Ovary (tissue), 7 donors: ENCODE measurements at regions not wholly inside any gene's neighbourhood (a gene's known extent, or its start where the extent isn't known, plus 50 kb on each side); places are given as distances from the start of the nearest gene placed in this dataset.

Experiments used
- DNase-seq, 5 donors: peaks; one replicate each; pipeline ENCODE4 v3.0.0-alpha.2; 2019 to 2020
- H3K27ac ChIP-seq, 2 donors: fragments of 200-600 bp; one replicate each; pipeline versions ENCODE4 v1.5.1 to v1.8.0; 2019 to 2022
- H3K27me3 ChIP-seq: fragments of 200-600 bp; one replicate; pipeline ENCODE4 v1.8.0; 2022
- H3K36me3 ChIP-seq: fragments of 200-600 bp; sonication (generic); one replicate; pipeline ENCODE4 v1.5.1; 2019
- H3K4me1 ChIP-seq: one replicate; pipeline ENCODE4 v1.8.1; 2013; ENCODE audit warnings: mild to moderate bottlenecking, moderate library complexity; ENCODE audit not compliant: insufficient read depth
- H3K4me3 ChIP-seq: fragments of 200-600 bp; sonication (generic); one replicate; pipeline ENCODE4 v1.5.1; 2017
- H3K9me3 ChIP-seq, 2 donors: fragments of 200-600 bp in 1 of 2; sonication (generic) in 1 of 2; one replicate each; pipeline versions ENCODE4 v1.5.1 to v1.8.1; 2013 to 2019; ENCODE audit warnings: mild to moderate bottlenecking in 1 of 2, moderate library complexity in 1 of 2
- EP300 ChIP-seq: sonication (generic); formaldehyde crosslinking; IDR thresholded peaks from one replicate; pipeline ENCODE4 v1.6.1; 2017; ENCODE audit warnings: antibody characterized with exemption
- POLR2A ChIP-seq: fragments of 450-650 bp; IDR thresholded peaks from one replicate; pipeline ENCODE4 v1.6.1; 2017; ENCODE audit warnings: antibody characterized with exemption, mild to moderate bottlenecking, moderate library complexity
- WGBS, 3 donors: extraction: QIAGEN DNeasy Blood & Tissue Kit in 1 of 3; methylation state at CpG; one replicate each; pipeline versions ENCODE4 v1.1.5 to v1.1.7; 2013 to 2017; 5-methylcytosine and 5-hydroxymethylcytosine counted together
- intact Hi-C, 4 donors: fragments of 100-400 bp; cut with DNase I; formaldehyde crosslinking; loops; one replicate each; pipeline versions ENCODE4 v1.11.0 to v1.15.1; 2022 to 2023
- TF ChIP-seq, protein P1 (sequence below), 3 donors: fragments of 450-650 bp in 2 of 3; fragments of 200-600 bp in 1 of 3; IDR thresholded peaks; one replicate each; pipeline versions ENCODE4 v1.5.1 to v1.8.0; 2016 to 2022; ENCODE audit warnings: antibody characterized with exemption in 3 of 3, mild to moderate bottlenecking in 1 of 3
- donor health status: DM: no; HTN: no; CAD: no; lungs with moderate emphysema.
- donor health status: DM: no; HTN: no; CAD: no.
- donor health status: Bipolar disorder and iron deficiency.
- donor health status: DM: no; HTN: no; CAD: no.
- donor health status: DM: yes; HTN: yes; CAD: no.

DNA sequence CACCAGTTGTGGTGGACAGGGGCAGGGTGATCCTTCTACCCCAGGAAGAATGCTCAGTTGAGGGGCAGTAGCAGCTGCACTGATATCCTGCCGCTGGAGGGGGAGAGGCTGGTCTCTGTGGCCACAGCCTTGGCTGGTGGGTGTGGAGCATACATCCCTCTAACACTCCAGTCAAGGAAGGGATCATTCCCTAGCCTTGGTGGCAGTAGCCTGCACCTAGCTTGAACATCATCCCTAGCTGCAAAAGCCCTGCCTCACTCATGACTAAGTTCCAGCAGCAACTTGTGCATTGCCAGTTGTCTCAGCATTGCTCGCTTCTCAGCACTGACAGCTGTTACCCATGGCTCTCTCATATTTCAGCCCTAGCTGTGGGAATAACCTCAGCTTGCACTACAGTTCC, 688.9 kb upstream of the POT1 start:
- no peak for DNase-seq
- Histone ChIP-seq H3K4me1 (no peaks in the 10 kb centered on the region), H3K9me3 (no peaks in the 10 kb centered on the region), H3K27ac (no peak overlapping the region), H3K36me3 (no peaks in the 10 kb centered on the region), H3K4me3 (no peak overlapping the region), H3K27me3 (no peaks in the 10 kb centered on the region)
- TF ChIP-seq POLR2A, result no peak
- TF ChIP-seq EP300, result no peak
- TF ChIP-seq, protein P1, sequence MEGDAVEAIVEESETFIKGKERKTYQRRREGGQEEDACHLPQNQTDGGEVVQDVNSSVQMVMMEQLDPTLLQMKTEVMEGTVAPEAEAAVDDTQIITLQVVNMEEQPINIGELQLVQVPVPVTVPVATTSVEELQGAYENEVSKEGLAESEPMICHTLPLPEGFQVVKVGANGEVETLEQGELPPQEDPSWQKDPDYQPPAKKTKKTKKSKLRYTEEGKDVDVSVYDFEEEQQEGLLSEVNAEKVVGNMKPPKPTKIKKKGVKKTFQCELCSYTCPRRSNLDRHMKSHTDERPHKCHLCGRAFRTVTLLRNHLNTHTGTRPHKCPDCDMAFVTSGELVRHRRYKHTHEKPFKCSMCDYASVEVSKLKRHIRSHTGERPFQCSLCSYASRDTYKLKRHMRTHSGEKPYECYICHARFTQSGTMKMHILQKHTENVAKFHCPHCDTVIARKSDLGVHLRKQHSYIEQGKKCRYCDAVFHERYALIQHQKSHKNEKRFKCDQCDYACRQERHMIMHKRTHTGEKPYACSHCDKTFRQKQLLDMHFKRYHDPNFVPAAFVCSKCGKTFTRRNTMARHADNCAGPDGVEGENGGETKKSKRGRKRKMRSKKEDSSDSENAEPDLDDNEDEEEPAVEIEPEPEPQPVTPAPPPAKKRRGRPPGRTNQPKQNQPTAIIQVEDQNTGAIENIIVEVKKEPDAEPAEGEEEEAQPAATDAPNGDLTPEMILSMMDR (IDR thresholded peaks at IDR 0.05), result no peak
- intact Hi-C loops, result loop anchor here in 1 of 4 donors (10.0 kb wide), 1 partner anchor 64 kb away; no protein-coding TSS in a partner anchor
- 80 to 93% (median 83%) methylated on average over 1 to 2 of the region's 2 CpGs for whole genome bisulfite sequencing, 3 donors

DNA sequence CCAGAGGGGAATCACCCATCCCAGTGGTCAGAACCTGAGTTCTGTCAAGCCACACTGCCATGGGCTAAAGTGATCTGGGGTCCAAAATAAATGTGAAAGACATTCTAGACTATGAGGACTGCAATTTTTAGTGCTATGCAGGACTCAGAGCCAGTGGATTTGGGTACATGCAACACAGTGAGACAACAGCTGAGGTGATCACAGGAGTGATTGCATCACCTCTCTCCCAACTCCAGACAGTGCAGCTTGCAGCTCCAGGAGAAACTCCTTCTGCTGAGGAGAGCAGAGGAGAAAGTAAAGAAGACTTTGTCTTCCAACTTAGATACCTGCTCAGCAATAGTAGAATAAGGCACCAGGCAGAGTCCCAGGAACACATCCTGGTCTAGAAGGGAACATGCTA, 682.0 kb upstream of the POT1 start:
- Histone ChIP-seq H3K4me3 (no peak overlapping the region), H3K36me3 (no peaks in the 10 kb centered on the region), H3K27me3 (no peaks in the 10 kb centered on the region), H3K9me3 (no peaks in the 10 kb centered on the region), H3K27ac (no peak overlapping the region), H3K4me1 (no peaks in the 10 kb centered on the region)
- intact Hi-C loops, result loop anchor here in 1 of 4 donors (10.0 kb wide), 1 partner anchor 57 kb away; no protein-coding TSS in a partner anchor
- TF ChIP-seq POLR2A (no peak), EP300 (no peak)
- TF ChIP-seq, protein P1 (IDR thresholded peaks at IDR 0.05), result no peak
- DNase-seq, result no peak

DNA sequence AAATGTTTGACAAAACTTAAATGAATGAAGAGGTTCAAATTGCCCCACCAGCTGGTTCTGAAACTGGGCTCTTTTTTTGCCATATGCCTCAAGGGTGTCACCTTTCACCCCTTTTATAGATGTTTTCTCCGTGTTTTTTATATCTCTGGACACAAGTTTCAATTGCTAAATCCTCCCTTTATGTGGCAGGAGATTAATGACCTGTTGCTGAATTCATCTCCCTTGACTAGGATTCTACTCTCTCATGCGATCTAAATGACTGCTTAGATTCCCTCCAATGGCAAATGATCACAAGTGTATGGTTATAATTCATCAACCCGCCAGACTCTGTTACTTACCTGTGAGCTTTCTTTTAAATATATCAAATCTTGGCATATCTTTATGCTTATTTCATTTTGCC, 677.0 kb upstream of the POT1 start:
- H3K4me1 ChIP-seq, result no peaks in the 10 kb centered on the region
- 43 to 54% (median 46%) methylated on average over 3 of the region's 3 CpGs for WGBS, 3 donors

DNA sequence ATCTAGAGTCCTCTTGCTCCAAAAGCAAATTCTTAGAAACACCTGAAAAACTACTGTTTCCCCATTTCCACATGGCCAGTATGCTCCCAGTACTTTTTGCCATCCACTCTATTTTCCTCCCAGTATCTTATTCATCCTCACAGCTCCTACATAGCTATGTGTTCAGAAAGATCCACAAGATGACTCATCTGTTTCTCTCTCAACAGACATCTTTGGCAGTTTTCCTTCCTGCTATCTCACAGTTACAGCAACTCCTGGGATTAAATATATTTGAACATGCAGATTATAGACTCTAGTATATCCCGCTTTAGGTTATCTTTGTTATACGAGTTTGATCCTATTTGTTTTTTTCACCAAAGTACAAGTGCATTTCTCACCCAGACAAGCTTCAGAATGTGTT, 675.6 kb upstream of the POT1 start:
- no peak overlapping the region for H3K4me3 ChIP-seq
- DNase-seq, result no peak
- H3K9me3 ChIP-seq, result no peaks in the 10 kb centered on the region
- H3K27me3 ChIP-seq, result no peaks in the 10 kb centered on the region
- no peaks in the 10 kb centered on the region for H3K4me1 ChIP-seq
- WGBS, 3 donors, result 37 to 64% (median 38%) methylated on average over 2 of the region's 2 CpGs
- TF ChIP-seq EP300, result no peak
- no peak for TF ChIP-seq POLR2A
- TF ChIP-seq, protein P1 (IDR thresholded peaks at IDR 0.05), result no peak
- intact Hi-C loops, result no loop called here
- H3K36me3 ChIP-seq, result no peaks in the 10 kb centered on the region
- H3K27ac ChIP-seq, result no peak overlapping the region

More for the DNA sequence above, 677.0 kb upstream of the POT1 start:
- Histone ChIP-seq H3K9me3 (no peaks in the 10 kb centered on the region), H3K27me3 (no peaks in the 10 kb centered on the region), H3K4me3 (no peak overlapping the region), H3K36me3 (no peaks in the 10 kb centered on the region), H3K27ac (no peak overlapping the region)
- intact Hi-C loops, result no loop called here
- TF ChIP-seq EP300 (no peak), POLR2A (no peak)
- TF ChIP-seq, protein P1 (IDR thresholded peaks at IDR 0.05), result no peak
- DNase-seq, result no peak
